COLO829 (cell line): ENCODE measurements at regions not wholly inside any gene's neighbourhood (a gene's known extent, or its start where the extent isn't known, plus 50 kb on each side); places are given as distances from the start of the nearest gene placed in this dataset.

ENCODE experiments used
- DNase-seq: peaks from one replicate; pipeline ENCODE4 v3.0.0; 2012; ENCODE audit warnings: low spot score

GRCh38 chr7:7118822-7119221 is 63.5 kb upstream of the C1GALT1 start:
- DNase-seq = no peak

DNA sequence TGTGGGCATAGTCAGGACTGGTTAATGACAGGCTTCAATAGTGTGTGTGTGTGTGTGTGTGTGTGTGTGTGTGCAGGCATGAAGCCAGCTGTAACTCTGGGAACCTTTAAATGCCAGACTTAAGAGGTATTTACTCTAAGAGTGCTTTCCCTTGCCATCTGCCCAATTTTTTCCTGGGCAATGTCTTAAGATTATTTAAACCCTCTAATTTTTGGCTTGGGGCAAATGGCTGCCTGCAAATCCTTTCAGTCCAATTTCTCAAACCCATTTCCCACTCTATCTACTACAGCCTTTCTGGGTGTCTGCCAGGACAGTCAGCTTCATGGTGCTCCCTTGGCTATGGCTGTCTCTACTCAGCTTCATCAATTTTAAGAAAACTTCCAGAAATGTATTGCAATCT is 62.6 kb upstream of the C1GALT1 start:
- no peak for DNase-seq

DNA sequence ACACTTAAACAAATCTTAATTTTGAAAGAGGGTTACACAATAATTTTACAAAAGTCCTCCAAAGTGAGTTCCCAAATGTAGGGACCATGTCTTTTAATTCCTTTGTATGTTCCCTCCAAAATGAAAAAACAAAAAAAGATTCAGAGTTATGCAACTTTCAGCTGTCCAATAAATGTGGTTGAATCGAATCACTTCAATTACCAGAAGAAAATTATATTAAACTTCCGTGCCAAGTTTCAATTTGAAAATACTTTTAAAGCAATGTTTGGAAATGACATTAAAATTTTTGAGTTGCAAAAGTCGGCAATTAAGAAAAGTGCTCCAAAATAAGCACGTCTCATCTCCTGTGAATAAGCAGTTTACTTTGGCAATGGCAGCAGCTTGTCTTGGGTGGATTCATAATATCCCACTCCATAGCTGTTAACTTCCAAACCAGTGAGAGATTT is 60.3 kb upstream of the C1GALT1 start:
- DNase-seq = no peak

- DNase-seq = no peak
Measured at GRCh38 chr7:7122701-7123281, 59.6 kb upstream of the C1GALT1 start.

DNA sequence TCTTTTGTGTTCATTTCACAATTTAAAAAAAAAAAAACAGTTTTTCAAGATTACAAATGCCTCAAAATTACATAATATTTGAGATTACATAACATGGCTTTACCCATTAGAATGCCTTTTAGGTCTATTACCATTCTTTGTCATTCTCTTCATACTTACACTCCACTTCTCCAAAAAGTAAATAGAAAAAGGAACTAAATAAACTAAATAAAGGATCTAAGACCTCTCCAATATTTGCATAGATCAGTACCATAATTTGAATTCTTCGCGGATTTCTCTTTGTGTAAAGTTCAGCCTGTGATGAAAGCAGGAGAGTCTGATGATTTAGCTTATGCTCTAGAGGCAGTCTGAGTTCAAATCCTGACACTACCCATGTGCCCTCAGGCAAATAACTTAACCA is 56.4 kb upstream of the C1GALT1 start:
- no peak for DNase-seq

GRCh38 chr7:7127773-7128172 is 54.6 kb upstream of the C1GALT1 start:
- DNase-seq = no peak

DNA sequence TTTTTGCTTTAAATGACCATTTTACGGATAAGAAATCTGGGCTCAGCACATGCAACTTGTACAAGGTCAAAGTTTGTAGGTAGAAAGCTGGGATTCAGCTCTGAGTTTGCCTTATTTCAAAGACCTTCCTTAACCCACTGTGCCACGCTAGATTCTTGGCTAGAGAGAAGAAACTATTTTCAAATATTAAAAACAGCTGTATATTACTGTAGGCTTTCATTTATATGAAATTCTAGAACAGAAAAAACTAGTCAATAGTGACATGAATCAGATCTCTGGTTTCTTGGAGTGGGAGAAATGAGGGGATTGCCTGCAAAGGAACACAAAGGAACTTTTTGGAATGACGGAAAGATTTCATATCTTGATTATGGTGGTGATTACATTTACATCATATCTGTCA is 53.0 kb upstream of the C1GALT1 start:
- DNase-seq = no peak

- no peak for DNase-seq
Measured at GRCh38 chr7:7131273-7131672, 51.1 kb upstream of the C1GALT1 start.
